Progenitor cell of endocrine pancreas (in vitro differentiated cells): ENCODE measurements at regions not wholly inside any gene's neighbourhood (a gene's known extent, or its start where the extent isn't known, plus 50 kb on each side); places are given as distances from the start of the nearest gene placed in this dataset.

Experiments used
- DNase-seq: peaks from one replicate; pipeline ENCODE4 v3.0.0; 2021; ENCODE audit warnings: low spot score; ENCODE audit not compliant: unreplicated experiment
- H3K27ac Mint-ChIP-seq: 2 replicates; pipeline ENCODE4 v1.8.0; 2021; ENCODE audit warnings: mild to moderate bottlenecking, moderate library complexity, mixed read lengths
- H3K27me3 Mint-ChIP-seq: 2 replicates; pipeline ENCODE4 v1.8.0; 2021; ENCODE audit warnings: mixed read lengths
- H3K36me3 Mint-ChIP-seq: 2 replicates; pipeline ENCODE4 v1.8.0; 2022; ENCODE audit warnings: mixed read lengths; ENCODE audit not compliant: insufficient read depth
- H3K4me1 Mint-ChIP-seq: 2 replicates; pipeline ENCODE4 v1.8.0; 2021; ENCODE audit warnings: low read depth, mixed read lengths
- H3K4me3 Mint-ChIP-seq: 2 replicates; pipeline ENCODE4 v1.8.0; 2021; ENCODE audit warnings: low read depth, mild to moderate bottlenecking, moderate library complexity, mixed read lengths
- H3K9me3 Mint-ChIP-seq: 2 replicates; pipeline ENCODE4 v1.8.0; 2021; ENCODE audit warnings: low read depth, mixed read lengths
- TF ChIP-seq, protein P1 (sequence below): fragments of 200-600 bp; sonication (generic); IDR thresholded peaks from one replicate; pipeline ENCODE4 v1.5.0; 2021; ENCODE audit warnings: antibody characterized with exemption, mild to moderate bottlenecking; ENCODE audit not compliant: unreplicated experiment

DNA sequence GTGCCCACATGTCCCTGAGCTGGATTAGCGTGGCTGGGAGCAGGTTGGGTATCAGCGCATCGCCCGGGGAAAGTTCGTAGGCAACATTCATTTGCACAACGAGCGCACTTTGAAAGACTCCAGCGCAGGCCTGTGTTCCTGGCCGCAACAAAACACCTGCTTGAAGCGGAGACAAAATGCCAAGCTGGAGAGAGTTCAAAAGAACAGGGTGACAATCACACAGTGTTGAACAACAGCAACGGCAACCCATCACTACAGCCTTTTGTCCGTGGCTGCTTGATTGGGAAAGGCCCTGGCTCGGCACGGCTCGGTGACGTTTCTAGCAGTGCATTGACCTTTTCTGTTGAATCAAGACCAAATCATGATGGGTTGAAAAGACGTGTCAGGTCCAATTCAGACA, 336.3 kb downstream of the IRX1 start:
- no peak for DNase-seq
- no peaks in the 10 kb centered on the region for H3K4me1 Mint-ChIP-seq
- H3K9me3 Mint-ChIP-seq = peaks cover 4% of the 10 kb centered on the region
- TF ChIP-seq, protein P1, sequence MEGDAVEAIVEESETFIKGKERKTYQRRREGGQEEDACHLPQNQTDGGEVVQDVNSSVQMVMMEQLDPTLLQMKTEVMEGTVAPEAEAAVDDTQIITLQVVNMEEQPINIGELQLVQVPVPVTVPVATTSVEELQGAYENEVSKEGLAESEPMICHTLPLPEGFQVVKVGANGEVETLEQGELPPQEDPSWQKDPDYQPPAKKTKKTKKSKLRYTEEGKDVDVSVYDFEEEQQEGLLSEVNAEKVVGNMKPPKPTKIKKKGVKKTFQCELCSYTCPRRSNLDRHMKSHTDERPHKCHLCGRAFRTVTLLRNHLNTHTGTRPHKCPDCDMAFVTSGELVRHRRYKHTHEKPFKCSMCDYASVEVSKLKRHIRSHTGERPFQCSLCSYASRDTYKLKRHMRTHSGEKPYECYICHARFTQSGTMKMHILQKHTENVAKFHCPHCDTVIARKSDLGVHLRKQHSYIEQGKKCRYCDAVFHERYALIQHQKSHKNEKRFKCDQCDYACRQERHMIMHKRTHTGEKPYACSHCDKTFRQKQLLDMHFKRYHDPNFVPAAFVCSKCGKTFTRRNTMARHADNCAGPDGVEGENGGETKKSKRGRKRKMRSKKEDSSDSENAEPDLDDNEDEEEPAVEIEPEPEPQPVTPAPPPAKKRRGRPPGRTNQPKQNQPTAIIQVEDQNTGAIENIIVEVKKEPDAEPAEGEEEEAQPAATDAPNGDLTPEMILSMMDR = no peak
- H3K27ac Mint-ChIP-seq = no peak overlapping the region
- peaks cover 18% of the 10 kb centered on the region for H3K27me3 Mint-ChIP-seq
- H3K36me3 Mint-ChIP-seq = no peaks in the 10 kb centered on the region
- no peak overlapping the region for H3K4me3 Mint-ChIP-seq

DNA sequence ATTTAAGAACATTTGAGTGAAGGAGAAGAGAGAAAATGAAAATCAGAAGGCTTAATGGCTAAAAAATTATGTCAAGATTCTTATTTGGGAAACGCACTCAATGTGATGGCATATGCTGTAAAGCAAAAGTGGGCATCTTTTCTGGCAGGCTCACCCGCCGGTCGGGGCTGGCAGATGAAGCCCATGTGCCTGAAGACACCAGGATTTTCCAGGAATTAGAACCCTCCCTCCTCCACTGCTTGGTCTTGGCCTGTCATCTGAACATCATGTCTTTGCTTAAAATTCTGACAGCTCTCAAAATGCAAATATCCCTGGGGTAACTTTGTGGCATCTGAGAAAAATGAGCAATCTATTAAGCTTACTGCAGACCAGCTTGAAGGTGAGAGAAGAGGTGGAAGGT, 337.9 kb downstream of the IRX1 start:
- DNase-seq = no peak
- Mint-ChIP-seq H3K4me3 (no peak overlapping the region), H3K4me1 (no peaks in the 10 kb centered on the region), H3K27me3 (peaks cover 11% of the 10 kb centered on the region), H3K27ac (no peak overlapping the region), H3K36me3 (no peaks in the 10 kb centered on the region), H3K9me3 (peaks cover 9% of the 10 kb centered on the region)
- TF ChIP-seq, protein P1 = no peak

- no peak overlapping the region for H3K27ac Mint-ChIP-seq
- no peak overlapping the region for H3K4me3 Mint-ChIP-seq
- TF ChIP-seq, protein P1 = no peak
- H3K36me3 Mint-ChIP-seq = no peaks in the 10 kb centered on the region
- peaks cover 9% of the 10 kb centered on the region for H3K9me3 Mint-ChIP-seq
- H3K4me1 Mint-ChIP-seq = no peaks in the 10 kb centered on the region
- DNase-seq = no peak
- H3K27me3 Mint-ChIP-seq = peaks cover 10% of the 10 kb centered on the region
These were observed 338.3 kb downstream of the IRX1 start for GRCh38 chr5:3933966-3934365.

DNA sequence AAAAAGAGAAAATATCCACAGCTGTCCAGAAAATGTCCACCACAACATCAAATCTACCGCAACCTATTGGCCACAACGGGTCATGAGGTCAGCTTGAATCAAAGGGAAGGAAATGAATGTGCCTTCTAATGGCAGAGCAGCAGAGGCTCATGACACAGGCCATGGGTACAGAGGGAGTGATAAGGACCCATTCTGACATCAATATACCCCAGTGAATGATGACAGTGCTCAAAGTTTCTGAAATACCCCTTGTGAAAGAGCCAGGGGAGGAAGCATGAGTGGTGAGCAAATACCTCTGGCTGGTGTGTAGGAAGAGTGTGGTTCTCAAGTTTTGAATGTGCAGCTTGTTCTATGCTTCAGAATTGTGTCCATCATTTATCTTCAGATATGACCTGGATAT, 348.2 kb downstream of the IRX1 start:
- Mint-ChIP-seq H3K4me1 (no peaks in the 10 kb centered on the region), H3K4me3 (no peak overlapping the region), H3K27ac (no peak overlapping the region), H3K27me3 (no peaks in the 10 kb centered on the region), H3K9me3 (peaks cover 3% of the 10 kb centered on the region), H3K36me3 (no peaks in the 10 kb centered on the region)
- DNase-seq = no peak
- TF ChIP-seq, protein P1 = no peak

GRCh38 chr5:3944930-3945329, 349.3 kb downstream of the IRX1 start:
- Mint-ChIP-seq H3K9me3 (peaks cover 3% of the 10 kb centered on the region), H3K27ac (no peak overlapping the region), H3K36me3 (no peaks in the 10 kb centered on the region), H3K27me3 (no peaks in the 10 kb centered on the region), H3K4me1 (no peaks in the 10 kb centered on the region), H3K4me3 (no peak overlapping the region)
- TF ChIP-seq, protein P1 = no peak
- DNase-seq = no peak
